ENCODE measurements at regions not wholly inside any gene's neighbourhood (a gene's known extent, or its start where the extent isn't known, plus 50 kb on each side); places are given as distances from the start of the nearest gene placed in this dataset.

GRCh38 chr9:89742660-89743059 is 137.8 kb downstream of the GADD45G start:
- no peak for TF ChIP-seq CTCF (IDR thresholded peaks at IDR 0.05)
- no peak for TF ChIP-seq POLR2AphosphoS5 (IDR thresholded peaks at IDR 0.05)
- no peak for TF ChIP-seq EP300 (IDR thresholded peaks at IDR 0.05)
- TF ChIP-seq POLR2A (IDR thresholded peaks at IDR 0.05) = no peak

Measured in suprapubic skin (tissue), 4 donors.